HG03469 (cell line): ENCODE measurements at regions not wholly inside any gene's neighbourhood (a gene's known extent, or its start where the extent isn't known, plus 50 kb on each side); places are given as distances from the start of the nearest gene placed in this dataset.
"Not testable (repeated sequence)": the region's sequence is repeated elsewhere in the genome, so short reads cannot be mapped to it uniquely, and the experiment has no call there.

ENCODE experiments used
- ATAC-seq: cut with Tn5 transposase; IDR thresholded peaks from one replicate; pipeline ENCODE4 v1.9.1; 2021; ENCODE audit warnings: mild to moderate bottlenecking, moderate library complexity, moderate number of reproducible peaks; ENCODE audit not compliant: unreplicated experiment

GRCh38 chr10:4401080-4401479 is 424.9 kb upstream of the AKR1E2 start:
- not testable (repeated sequence) for ATAC-seq

DNA sequence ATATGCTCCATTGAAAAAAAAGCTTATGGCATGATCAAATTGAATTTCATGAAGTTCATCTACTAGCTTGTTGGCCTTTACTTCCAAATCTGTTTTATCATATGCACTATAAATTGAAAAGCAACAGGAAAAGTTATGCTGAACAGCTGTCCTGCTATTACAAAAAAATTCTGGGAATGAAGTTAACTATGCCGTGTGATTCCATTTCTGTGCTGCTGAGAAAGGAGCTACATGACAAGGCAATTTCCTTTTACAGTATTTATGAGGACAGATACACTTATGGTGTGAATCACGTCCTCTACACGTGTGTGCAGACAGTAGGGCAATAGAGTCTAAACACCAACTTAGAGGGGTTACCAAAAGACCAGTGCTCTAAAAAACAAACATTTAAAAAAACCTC is 426.5 kb upstream of the AKR1E2 start:
- ATAC-seq: no peak

GRCh38 chr10:4398602-4399001 is 427.4 kb upstream of the AKR1E2 start:
- ATAC-seq: no peak

DNA sequence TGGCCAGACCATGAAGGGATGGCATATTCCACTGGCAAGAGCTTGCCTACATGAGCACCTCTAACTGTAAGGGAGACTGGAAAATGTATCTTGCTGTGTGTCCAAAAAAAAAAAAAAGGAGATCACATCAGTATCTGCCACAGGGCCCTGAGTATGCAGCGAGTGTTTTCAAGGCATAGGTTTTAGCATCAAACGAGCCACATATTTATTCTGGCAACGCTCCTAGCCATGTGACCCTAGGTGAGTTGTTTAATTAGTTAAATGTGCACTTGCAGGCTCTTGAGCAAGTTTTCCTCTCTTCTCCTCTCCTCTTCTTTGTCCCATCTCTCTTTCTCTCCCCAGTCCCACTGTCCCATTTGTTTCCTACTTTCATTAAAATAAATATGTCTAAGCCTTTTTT is 428.7 kb upstream of the AKR1E2 start:
- no peak for ATAC-seq

- no peak for ATAC-seq
These were observed 429.4 kb upstream of the AKR1E2 start for GRCh38 chr10:4396401-4397283.

- no peak for ATAC-seq
These were observed 430.3 kb upstream of the AKR1E2 start for GRCh38 chr10:4395731-4396130.

GRCh38 chr10:4394455-4394854 is 431.6 kb upstream of the AKR1E2 start:
- not testable (repeated sequence) for ATAC-seq

DNA sequence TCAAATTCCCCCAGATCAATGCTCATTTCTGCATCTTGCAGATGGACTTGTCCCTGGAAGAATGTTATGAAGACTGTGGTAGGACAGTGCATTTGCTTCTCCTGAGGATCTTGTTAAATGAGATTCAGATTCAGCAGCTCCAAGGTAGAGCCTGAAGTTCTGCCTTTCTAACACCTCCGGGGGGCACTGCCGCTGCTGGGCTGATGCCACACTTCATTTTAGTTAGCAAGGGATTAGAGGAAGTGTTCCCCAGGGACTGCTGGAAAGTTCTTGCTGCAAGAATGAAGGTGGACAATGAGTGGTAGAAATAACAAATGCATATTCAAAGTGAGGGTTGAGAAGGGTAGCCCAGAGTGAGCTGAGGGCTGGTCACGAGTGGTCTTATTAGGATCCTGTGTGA is 434.3 kb upstream of the AKR1E2 start:
- no peak for ATAC-seq

DNA sequence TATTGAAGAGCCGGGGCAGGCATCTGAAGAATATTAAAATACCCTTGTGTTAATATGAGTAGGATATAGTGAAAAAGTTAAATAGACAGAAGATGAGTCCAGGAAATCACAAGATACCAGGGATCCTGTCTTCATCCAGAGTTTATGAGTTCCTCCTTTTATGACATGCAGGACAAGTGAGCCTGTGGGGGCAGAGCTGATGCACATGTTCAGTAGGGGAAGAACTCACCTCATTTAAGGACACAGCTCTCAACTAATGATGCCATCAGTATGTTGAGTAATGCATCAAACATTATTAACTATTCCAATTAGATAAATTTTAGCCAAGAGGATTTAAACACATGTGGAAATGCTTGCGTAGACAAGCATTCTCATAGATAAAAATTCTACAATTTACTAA is 435.8 kb upstream of the AKR1E2 start:
- ATAC-seq: no peak

DNA sequence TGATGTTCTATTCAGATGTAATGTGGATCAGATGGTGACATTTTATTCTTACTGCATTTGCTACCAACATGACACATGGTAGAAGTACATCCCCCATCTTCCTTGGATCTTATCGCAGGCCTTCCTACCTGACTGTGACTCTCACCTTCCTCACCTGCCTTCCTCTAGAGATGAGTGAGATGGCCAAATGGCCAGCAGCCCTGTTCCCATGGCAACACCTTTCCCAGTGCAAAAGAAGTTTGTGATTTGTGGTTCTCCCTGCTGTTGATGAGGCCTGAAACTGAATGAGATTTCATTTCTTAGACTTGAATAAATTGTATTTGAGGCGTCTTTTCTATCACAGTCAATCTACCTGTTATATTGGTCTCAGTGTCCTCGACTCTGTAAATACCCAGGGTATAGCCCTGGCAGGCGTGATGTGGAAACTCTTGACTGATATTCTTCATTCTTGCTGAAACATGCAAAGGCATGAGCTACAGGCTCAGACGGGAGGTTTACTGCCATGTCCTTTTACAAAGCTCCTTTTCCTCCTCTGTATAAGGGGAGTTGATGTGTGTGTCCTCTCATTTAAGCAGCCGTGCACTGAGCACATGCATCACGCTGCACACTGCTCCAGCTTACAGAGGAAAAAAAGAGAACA is 440.7 kb upstream of the AKR1E2 start:
- no peak for ATAC-seq

- ATAC-seq: no peak
These were observed 441.8 kb upstream of the AKR1E2 start for GRCh38 chr10:4384245-4384644.

DNA sequence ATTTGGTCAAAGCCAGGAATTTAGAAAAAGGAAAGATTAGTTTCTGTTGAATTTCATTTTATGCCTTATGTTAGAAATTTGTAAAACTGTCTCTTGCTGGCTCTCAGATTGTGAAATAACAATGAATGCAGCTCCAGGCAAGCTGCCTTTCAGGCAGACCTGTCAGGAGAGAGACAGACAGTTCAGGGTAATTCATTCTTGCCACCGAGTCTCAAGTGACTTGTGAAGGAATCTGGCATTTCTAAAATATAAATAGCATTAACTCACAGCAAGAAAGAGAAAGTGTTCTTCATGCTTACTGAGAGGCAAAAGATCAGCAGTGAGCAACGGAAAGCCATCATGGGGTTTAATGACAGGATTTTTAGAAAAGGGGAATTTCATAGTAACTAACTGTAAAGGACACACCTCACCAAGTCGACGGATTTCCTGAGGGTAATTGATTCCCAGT is 442.3 kb upstream of the AKR1E2 start:
- no peak for ATAC-seq

GRCh38 chr10:4382811-4383210 is 443.2 kb upstream of the AKR1E2 start:
- ATAC-seq: no peak

DNA sequence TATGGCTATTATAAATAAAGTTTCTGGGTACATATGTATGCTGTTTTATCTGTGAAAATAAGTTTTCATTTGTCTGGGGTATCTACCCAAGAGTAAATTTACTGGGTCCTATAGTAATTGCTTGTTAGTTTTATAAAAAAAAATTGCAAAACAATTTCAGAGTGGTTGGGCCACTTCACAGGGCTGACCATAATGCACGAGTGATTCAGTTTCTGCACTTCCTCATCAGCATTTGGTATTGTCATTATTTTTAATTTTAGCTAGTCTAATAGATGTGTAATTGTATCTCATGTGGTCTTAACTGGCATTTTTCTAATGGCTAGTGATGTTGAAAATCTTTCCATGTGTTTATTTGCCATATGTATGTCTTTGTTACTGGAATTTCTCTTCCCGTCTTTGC is 452.4 kb upstream of the AKR1E2 start:
- no peak for ATAC-seq

- no peak for ATAC-seq
These were observed 452.9 kb upstream of the AKR1E2 start for GRCh38 chr10:4373098-4373497.

DNA sequence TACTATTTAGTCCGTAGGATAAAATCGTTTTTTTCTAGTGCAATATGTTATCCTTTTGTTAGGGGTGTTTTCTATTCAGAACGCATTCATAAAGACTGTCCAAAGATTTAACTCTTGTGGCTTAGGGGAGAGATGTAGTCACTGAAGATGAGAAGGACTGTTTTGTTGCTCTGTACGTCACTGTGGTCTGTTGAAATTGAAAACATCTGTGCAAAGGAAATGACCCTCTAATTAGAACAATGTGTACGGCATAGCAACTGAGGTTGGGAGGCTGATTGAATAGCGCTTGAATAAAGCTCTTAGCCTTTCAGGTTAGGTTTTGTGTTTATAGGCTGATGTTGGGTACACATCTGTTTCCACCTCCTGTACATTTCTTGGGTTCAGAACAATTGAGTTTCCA is 453.4 kb upstream of the AKR1E2 start:
- no peak for ATAC-seq

- ATAC-seq: no peak
These were observed 454.2 kb upstream of the AKR1E2 start for GRCh38 chr10:4371691-4372295.

GRCh38 chr10:4370376-4370775 is 455.6 kb upstream of the AKR1E2 start:
- no peak for ATAC-seq

DNA sequence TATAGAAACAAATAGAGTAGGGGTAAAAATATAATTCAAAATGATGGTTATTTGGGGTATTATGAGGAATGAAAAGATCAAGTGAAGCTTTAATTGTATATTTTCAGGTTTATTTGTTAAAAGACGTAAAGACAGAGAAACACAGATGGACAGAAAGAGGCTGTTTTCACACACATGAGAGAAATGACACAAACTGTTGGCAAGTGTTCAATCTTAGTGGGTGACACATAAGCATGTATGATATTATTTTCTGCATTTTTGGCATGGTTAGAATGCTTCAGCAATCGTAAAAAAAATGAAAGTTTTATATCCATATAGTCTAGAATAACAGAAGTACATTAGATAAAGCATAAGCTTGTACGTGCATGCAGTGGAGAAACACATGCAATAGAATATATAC is 464.4 kb upstream of the AKR1E2 start:
- ATAC-seq: no peak

DNA sequence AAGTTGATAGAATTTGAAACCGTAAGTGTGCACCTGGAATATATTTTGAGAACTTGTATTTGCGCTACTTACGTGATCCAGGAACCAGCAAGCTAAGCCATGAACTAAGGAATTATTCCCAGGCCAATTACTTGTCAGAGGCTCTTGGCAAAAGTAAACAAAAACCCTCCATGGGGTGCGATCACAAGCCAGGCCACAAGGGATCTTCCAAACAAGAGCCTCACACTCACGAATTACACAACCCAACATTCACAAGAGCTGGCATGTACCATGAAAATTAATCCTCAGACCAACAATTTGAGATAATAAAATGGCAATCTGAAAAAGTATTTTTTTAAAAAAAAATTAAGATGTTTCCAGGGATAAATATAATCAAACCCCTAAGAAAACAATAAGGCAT is 467.0 kb upstream of the AKR1E2 start:
- ATAC-seq: no peak

- no peak for ATAC-seq
These were observed 468.1 kb upstream of the AKR1E2 start for GRCh38 chr10:4357911-4358310.

GRCh38 chr10:4355350-4355749 is 470.7 kb upstream of the AKR1E2 start:
- no peak for ATAC-seq
